Esophagus muscularis mucosa (tissue), 4 donors: ENCODE measurements at regions not wholly inside any gene's neighbourhood (a gene's known extent, or its start where the extent isn't known, plus 50 kb on each side); places are given as distances from the start of the nearest gene placed in this dataset.

Experiments
- DNase-seq: peaks from one replicate; pipeline ENCODE4 v3.0.0-alpha.2; 2017; ENCODE audit errors: extremely low spot score
- H3K27ac ChIP-seq, 4 donors: fragments of 200-600 bp; sonication (generic); replicated peaks in 1 of 4; 1 replicate in 3 of 4; 2 replicates in 1 of 4; pipeline ENCODE4 v1.5.1; 2016 to 2019; ENCODE audit warnings: mild to moderate bottlenecking in 1 of 4
- H3K27me3 ChIP-seq, 4 donors: fragments of 200-600 bp; sonication (generic); one replicate each; pipeline versions ENCODE4 v1.5.1 to v1.6.0; 2016 to 2019
- H3K36me3 ChIP-seq, 4 donors: fragments of 200-600 bp; sonication (generic); one replicate each; pipeline ENCODE4 v1.5.1; 2016 to 2019
- H3K4me1 ChIP-seq, 4 donors: fragments of 200-600 bp; sonication (generic); one replicate each; pipeline ENCODE4 v1.5.1; 2016 to 2019
- H3K4me3 ChIP-seq, 4 donors: fragments of 200-600 bp; sonication (generic); 1 replicate in 2 of 4; 2 replicates in 2 of 4; pipeline ENCODE4 v1.5.1; 2016 to 2019; ENCODE audit warnings: mild to moderate bottlenecking in 4 of 4, moderate library complexity in 1 of 4
- H3K9me3 ChIP-seq, 4 donors: fragments of 200-600 bp; sonication (generic); 1 replicate in 3 of 4; 2 replicates in 1 of 4; pipeline ENCODE4 v1.5.1; 2016 to 2019
- CTCF ChIP-seq, 3 experiments: fragments of 200-600 bp in 2 of 3; fragments of 450-650 bp in 1 of 3; sonication (generic) in 2 of 3; IDR thresholded peaks; one replicate each; pipeline ENCODE4 v1.5.1; 2017 to 2019; ENCODE audit warnings: antibody characterized with exemption in 3 of 3, mild to moderate bottlenecking in 2 of 3, moderate library complexity in 1 of 3
- EP300 ChIP-seq: sonication (generic); formaldehyde crosslinking; IDR thresholded peaks from one replicate; pipeline ENCODE4 v1.6.1; 2017; ENCODE audit warnings: antibody characterized with exemption
- POLR2A ChIP-seq: fragments of 450-650 bp; IDR thresholded peaks from one replicate; pipeline ENCODE4 v1.6.1; 2017; ENCODE audit warnings: antibody characterized with exemption, moderate library complexity, mild to moderate bottlenecking, low read depth
- POLR2AphosphoS5 ChIP-seq, 2 donors: sonication (generic); formaldehyde crosslinking; IDR thresholded peaks; one replicate each; pipeline ENCODE4 v1.6.1; 2017; ENCODE audit warnings: antibody characterized with exemption in 2 of 2
- WGBS: methylation state at CpG from one replicate; pipeline ENCODE4 v1.1.5; 2018; 5-methylcytosine and 5-hydroxymethylcytosine counted together
- intact Hi-C: fragments of 100-400 bp; cut with DNase I; formaldehyde crosslinking; loops from one replicate; pipeline ENCODE4 v1.15.1; 2023

- no peak for TF ChIP-seq EP300
- no peak for TF ChIP-seq CTCF (IDR thresholded peaks at IDR 0.05)
- no peak for TF ChIP-seq POLR2AphosphoS5 (IDR thresholded peaks at IDR 0.05)
- TF ChIP-seq POLR2A = no peak
- WGBS = 85% methylated on average over 1 of the region's 1 CpG
- H3K4me3 ChIP-seq = no peak overlapping the region
- H3K4me1 ChIP-seq = no peaks in the 10 kb centered on the region
- H3K9me3 ChIP-seq = no peaks in the 10 kb centered on the region
- H3K27me3 ChIP-seq = no peaks in the 10 kb centered on the region
- DNase-seq = no peak
- H3K36me3 ChIP-seq = no peaks in the 10 kb centered on the region
- H3K27ac ChIP-seq = no peak overlapping the region
- intact Hi-C loops = no loop called here
Measured at GRCh38 chr5:145198525-145199260, 636.4 kb downstream of the PRELID2 start.

GRCh38 chr5:145189746-145190145, 645.4 kb downstream of the PRELID2 start:
- intact Hi-C loops = no loop called here
- DNase-seq = no peak
- 84% methylated on average over 4 of the region's 4 CpGs for WGBS
- H3K9me3 ChIP-seq = no peaks in the 10 kb centered on the region
- H3K36me3 ChIP-seq = no peaks in the 10 kb centered on the region
- H3K4me1 ChIP-seq = no peaks in the 10 kb centered on the region
- no peak overlapping the region for H3K27ac ChIP-seq
- TF ChIP-seq POLR2A (no peak), EP300 (no peak), POLR2AphosphoS5 (IDR thresholded peaks at IDR 0.05) (no peak), CTCF (IDR thresholded peaks at IDR 0.05) (no peak)
- no peaks in the 10 kb centered on the region for H3K27me3 ChIP-seq
- no peak overlapping the region for H3K4me3 ChIP-seq

- Histone ChIP-seq H3K4me1 (no peaks in the 10 kb centered on the region), H3K27me3 (no peaks in the 10 kb centered on the region), H3K36me3 (no peaks in the 10 kb centered on the region), H3K9me3 (no peaks in the 10 kb centered on the region), H3K27ac (no peak overlapping the region), H3K4me3 (no peak overlapping the region)
- no peak for DNase-seq
- 79% methylated on average over 5 of the region's 5 CpGs for WGBS
- intact Hi-C loops = no loop called here
- TF ChIP-seq CTCF (IDR thresholded peaks at IDR 0.05) (no peak), POLR2AphosphoS5 (IDR thresholded peaks at IDR 0.05) (no peak)
Measured at GRCh38 chr5:145180371-145180770, 654.8 kb downstream of the PRELID2 start.

- H3K4me1 ChIP-seq = no peaks in the 10 kb centered on the region
- H3K27me3 ChIP-seq = no peaks in the 10 kb centered on the region
- intact Hi-C loops = no loop called here
- TF ChIP-seq POLR2A (no peak), POLR2AphosphoS5 (IDR thresholded peaks at IDR 0.05) (no peak), EP300 (no peak), CTCF (IDR thresholded peaks at IDR 0.05) (no peak)
- DNase-seq = no peak
- H3K4me3 ChIP-seq = no peak overlapping the region
- 43% methylated on average over 3 of the region's 3 CpGs for WGBS
- H3K9me3 ChIP-seq = no peaks in the 10 kb centered on the region
- H3K36me3 ChIP-seq = no peaks in the 10 kb centered on the region
- no peak overlapping the region for H3K27ac ChIP-seq
Measured at GRCh38 chr5:145178641-145179523, 656.3 kb downstream of the PRELID2 start.
